ELF-1 (cell line): ENCODE measurements at regions not wholly inside any gene's neighbourhood (a gene's known extent, or its start where the extent isn't known, plus 50 kb on each side); places are given as distances from the start of the nearest gene placed in this dataset.

Source experiments
- DNase-seq: peaks from one replicate; pipeline ENCODE4 v3.0.0-alpha.2; 2016; ENCODE audit warnings: low read depth, low spot score

GRCh38 chr15:80308002-80308401 lies 56.0 kb upstream of the CTXND1 start:
- DNase-seq = peak; percentile 79

- DNase-seq = peak; percentile 6
Measured at GRCh38 chr15:80309769-80310384, 57.9 kb upstream of the CTXND1 start.

GRCh38 chr15:80310776-80311175 lies 58.8 kb upstream of the CTXND1 start:
- DNase-seq = no peak

- no peak for DNase-seq
Measured at GRCh38 chr15:80315289-80315987, 63.4 kb upstream of the CTXND1 start.

- DNase-seq = no peak
Measured at GRCh38 chr15:80317389-80318182, 65.6 kb upstream of the CTXND1 start.

GRCh38 chr15:80321853-80322252 lies 69.8 kb upstream of the CTXND1 start:
- DNase-seq = no peak

GRCh38 chr15:80323285-80323684 lies 71.3 kb upstream of the CTXND1 start:
- no peak for DNase-seq

GRCh38 chr15:80324545-80325080 lies 72.6 kb upstream of the CTXND1 start:
- DNase-seq = no peak

- DNase-seq = no peak
Measured at GRCh38 chr15:80325206-80325605, 73.2 kb upstream of the CTXND1 start.

GRCh38 chr15:80326270-80326669 lies 74.3 kb upstream of the CTXND1 start:
- DNase-seq = no peak

GRCh38 chr15:80328496-80328895 lies 75.7 kb upstream of the ARNT2 start:
- DNase-seq = no peak

GRCh38 chr15:80331886-80332406 lies 72.2 kb upstream of the ARNT2 start:
- no peak for DNase-seq

GRCh38 chr15:80333261-80333660 lies 70.9 kb upstream of the ARNT2 start:
- DNase-seq = no peak

- no peak for DNase-seq
Measured at GRCh38 chr15:80334521-80334920, 69.7 kb upstream of the ARNT2 start.

GRCh38 chr15:80339601-80340000 lies 64.6 kb upstream of the ARNT2 start:
- no peak for DNase-seq

GRCh38 chr15:80342148-80342547 lies 62.0 kb upstream of the ARNT2 start:
- no peak for DNase-seq

GRCh38 chr15:80343554-80343992 lies 60.6 kb upstream of the ARNT2 start:
- no peak for DNase-seq

GRCh38 chr15:80350941-80351610 lies 53.1 kb upstream of the ARNT2 start:
- no peak for DNase-seq
